GM18867 (cell line): ENCODE measurements at regions not wholly inside any gene's neighbourhood (a gene's known extent, or its start where the extent isn't known, plus 50 kb on each side); places are given as distances from the start of the nearest gene placed in this dataset.

Experiments used
- ATAC-seq: cut with Tn5 transposase; IDR thresholded peaks from one replicate; pipeline ENCODE4 v1.9.1; 2021; ENCODE audit warnings: mild to moderate bottlenecking, moderate library complexity; ENCODE audit not compliant: unreplicated experiment

DNA sequence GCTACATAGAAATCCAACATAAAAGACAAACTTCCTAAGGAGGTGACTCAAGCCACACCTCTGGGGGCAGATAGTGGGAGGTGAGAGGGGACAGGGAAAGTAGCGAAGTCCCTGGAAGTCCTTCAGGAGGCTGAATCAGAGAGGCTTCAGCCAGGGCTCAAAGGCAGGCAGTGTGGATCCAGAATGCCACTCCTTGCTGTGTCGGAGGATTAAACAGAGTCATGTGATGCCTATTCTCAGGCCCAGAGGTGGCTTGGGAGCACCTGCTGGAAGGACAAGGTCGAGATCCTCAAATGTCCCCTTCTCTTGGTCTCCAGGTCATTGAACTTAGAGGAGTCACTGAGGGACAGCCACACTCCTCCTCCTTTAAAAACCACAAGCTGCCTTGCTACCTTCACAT, 391.1 kb downstream of the SOX9 start:
- no peak for ATAC-seq

- ATAC-seq = no peak
Measured at GRCh38 chr17:72512649-72513556, 392.1 kb downstream of the SOX9 start.

- no peak for ATAC-seq
Measured at GRCh38 chr17:72514321-72514861, 393.6 kb downstream of the SOX9 start.

DNA sequence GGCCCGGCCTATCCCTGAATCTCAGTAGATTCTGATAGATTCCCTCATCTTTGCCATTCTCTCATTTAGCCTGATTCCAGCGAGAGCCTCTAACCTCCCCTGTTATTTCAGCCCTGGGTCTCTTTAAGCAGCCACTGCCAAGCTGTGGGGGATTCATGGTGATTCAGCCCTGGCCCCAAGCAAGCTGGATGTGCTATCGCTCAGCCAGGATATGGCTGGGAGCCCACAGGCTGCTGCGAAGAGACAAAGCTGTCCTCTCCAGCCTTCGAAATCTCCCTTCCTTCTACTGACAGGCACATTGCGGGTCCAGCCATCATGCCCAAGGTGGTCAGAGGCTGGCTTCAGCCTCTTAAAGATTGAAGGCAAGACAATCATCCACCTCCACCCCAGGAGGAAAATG, 394.1 kb downstream of the SOX9 start:
- ATAC-seq = no peak

GRCh38 chr17:72515291-72516065, 394.7 kb downstream of the SOX9 start:
- no peak for ATAC-seq

DNA sequence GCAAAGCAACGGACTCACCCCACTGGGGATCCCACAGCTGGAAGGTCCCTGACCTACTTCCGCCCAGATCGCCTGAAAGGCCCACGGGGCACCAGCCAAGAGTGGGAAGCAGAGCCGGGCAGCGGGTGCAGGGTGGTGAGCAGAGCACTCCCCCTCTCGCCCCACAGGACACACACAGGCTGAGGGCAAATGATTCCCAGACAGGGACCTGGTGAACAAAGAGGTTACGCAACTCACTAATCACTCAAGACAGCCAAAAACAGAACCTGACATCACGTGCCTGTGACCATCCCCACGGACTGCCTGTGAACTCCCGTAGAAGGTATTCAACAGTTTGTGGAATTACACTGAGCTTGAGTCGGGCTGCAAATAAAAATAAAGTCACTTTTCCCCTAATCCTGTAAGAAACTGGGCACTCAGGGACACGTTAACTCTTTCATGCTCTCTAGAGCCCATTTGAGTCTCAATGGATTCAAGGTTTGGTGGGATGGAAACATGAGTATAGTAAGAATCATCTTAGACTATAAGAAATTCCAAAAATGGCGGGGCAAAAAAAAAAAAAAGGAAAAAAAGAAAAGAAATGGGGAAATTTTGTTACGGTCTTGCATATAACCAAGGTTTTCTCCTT, 396.1 kb downstream of the SOX9 start:
- no peak for ATAC-seq

- no peak for ATAC-seq
Measured at GRCh38 chr17:72517413-72518158, 396.8 kb downstream of the SOX9 start.

DNA sequence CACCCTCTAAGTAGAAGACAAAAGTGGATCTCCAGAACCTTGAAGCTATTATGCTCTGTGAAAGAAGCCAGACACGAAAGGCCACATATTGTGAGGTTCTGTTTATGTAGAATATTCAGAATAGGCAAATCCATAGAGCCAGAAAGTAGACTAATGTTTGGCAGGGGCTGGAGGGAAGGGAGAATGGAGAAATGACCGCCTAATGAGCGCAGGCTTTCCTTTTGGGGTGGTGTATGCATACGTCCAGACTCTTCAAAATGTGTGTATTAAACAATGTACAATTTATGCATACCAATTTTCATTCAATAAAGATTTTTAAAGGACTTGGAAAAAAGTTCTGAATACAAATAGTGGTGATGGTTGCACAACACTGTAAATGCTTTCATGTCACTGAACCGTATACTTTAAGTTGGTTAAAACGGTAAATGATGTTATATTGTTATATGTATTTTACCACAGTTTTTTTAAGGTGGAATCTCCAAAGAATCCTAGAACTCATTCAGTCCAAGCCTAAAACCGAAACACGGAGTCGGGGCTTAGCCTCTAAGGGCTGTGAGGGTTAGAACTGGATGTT, 397.4 kb downstream of the SOX9 start:
- ATAC-seq = no peak

GRCh38 chr17:72518753-72519597, 398.2 kb downstream of the SOX9 start:
- ATAC-seq = no peak

- ATAC-seq = no peak
Measured at GRCh38 chr17:72519598-72519936, 398.7 kb downstream of the SOX9 start.

GRCh38 chr17:72520665-72521303, 400.0 kb downstream of the SOX9 start:
- ATAC-seq = peak; percentile 82

- no peak for ATAC-seq
Measured at GRCh38 chr17:72523491-72523890, 402.7 kb downstream of the SOX9 start.

- no peak for ATAC-seq
Measured at GRCh38 chr17:72525225-72526015, 404.6 kb downstream of the SOX9 start.

DNA sequence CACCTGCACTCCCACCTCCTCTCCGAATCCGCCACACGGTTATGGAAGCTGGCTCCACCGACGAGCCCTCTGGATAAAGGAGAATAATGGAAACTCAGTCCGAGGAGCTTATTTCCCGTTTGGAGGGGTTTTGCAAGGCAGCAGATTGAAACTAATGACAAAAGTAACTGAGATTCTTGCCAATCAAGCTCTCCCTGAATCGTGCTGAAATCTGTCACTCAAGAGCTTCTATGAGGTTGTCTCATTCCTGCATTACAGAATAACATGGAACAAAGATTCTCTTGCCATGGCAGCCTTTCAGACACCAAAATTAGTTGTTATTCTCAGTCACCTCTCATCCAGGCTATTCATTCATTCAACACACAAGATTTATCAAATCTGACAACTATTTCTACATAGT, 405.9 kb downstream of the SOX9 start:
- no peak for ATAC-seq

GRCh38 chr17:72527789-72528188, 407.0 kb downstream of the SOX9 start:
- no peak for ATAC-seq

DNA sequence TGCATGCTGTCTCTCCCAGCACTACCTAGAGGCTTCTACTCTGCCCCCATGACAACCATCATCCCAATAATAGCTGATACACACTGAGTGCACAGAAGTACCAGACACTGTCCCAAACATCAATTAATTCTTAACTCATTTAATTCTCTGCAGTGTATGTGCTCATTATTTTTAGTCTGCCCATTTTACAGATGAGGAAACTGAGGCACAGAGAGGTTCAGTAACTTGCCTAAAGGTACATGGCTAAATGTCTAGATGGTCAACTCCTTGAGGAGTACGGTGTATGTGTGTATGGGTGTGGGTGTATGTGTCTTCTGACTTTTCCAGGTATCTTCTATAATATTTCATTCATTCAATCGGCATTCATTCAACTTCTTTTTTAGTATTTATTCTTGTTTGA, 407.9 kb downstream of the SOX9 start:
- no peak for ATAC-seq

DNA sequence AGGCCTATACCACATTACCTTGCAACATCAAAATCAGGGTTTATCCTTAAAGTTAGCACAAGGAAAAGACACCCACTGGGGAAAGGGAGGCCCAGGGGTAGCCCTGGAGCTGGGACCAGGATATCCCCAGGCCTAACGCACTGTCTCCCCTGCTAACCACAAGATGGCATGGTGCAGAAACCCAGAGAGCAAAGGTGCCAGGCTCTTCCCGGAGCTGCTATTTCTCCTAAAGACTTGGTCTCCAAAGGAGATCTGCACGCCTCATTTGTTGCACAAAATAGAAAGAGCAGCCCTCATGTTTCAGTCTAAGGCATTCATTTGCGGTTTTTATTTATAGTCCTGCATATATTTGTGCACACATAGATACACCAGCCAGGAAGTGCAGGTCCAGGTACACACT, 408.6 kb downstream of the SOX9 start:
- no peak for ATAC-seq

DNA sequence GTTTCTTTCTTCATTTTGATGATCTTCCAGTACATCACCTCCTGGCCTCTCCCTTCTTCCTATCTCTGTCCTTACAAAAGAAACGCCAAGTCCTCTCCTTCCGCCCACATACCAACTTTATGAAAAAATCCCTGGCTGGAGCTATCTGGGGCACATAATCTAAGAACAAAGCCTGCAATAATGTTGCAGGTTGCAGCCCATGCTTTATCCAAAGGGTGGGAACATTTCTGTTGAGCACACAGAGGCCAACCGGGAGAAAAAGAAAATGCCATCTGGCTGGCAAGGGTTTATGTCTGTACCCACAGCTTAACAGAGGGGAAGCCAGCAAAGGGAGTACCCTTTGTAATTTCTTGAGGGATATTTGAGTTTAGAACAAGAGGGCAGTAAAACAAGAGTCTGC, 409.6 kb downstream of the SOX9 start:
- ATAC-seq = no peak
